GM21737 (cell line): ENCODE measurements at regions not wholly inside any gene's neighbourhood (a gene's known extent, or its start where the extent isn't known, plus 50 kb on each side); places are given as distances from the start of the nearest gene placed in this dataset.

Experiments
- ATAC-seq: cut with Tn5 transposase; IDR thresholded peaks from one replicate; pipeline ENCODE4 v1.9.1; 2021; ENCODE audit warnings: mild to moderate bottlenecking, moderate library complexity; ENCODE audit not compliant: unreplicated experiment

DNA sequence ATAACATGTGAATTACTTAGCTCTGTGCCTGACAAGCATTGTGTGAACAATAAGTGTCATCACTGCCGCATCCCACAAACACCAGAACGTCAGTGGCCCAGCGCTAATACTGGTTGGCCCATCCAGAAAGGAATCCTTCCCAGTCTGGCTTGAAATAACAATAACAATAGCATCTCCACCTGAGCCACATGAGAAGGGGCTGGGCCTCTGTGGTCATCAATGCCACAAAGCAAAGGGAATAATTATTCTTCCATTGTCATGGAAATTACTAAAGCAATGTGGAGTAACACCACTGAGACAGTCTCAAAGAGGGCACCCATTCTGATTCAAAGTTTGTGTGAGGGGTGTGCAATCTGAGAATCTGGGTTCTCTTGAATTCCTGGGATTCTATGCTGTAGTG is 105.7 kb upstream of the INHBA start:
- ATAC-seq = no peak

DNA sequence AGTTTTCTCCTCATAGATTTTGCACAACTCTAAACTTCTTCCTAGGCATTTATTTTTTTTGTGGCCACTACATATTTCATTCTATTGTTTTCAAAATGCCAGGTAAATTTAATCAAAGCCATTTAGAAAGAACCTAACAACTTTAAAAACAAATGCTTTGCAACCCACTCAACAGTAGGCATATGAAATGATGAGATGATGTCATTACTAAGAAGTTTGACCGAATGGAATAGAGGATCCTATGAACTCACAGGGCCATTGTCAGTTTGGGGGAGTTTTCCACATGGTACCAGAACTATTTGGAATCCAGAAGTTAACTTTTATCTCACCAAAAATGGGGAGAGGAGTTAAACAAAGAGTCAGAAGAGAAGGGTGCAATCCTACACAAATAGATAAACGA is 100.7 kb upstream of the INHBA start:
- ATAC-seq = no peak

DNA sequence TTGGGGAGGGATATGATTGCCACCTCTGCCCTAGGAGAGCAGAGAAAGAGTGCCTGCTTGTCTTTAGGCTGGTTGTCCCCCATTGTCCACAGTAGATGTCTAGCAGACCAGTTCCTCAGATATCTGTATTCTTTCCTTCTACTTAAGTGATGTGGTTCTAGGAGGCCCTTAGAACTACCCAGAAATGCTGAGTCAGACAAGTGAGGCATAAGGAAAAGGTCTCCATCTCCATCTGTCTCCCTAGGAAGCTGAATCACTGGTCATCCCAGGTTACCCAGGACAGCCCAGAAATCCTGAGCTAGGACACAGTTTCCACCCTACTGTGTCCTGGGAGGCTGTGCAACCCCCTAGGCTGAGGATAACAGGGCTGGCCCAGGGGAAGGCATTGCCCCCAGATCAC is 93.4 kb upstream of the INHBA start:
- ATAC-seq = no peak

DNA sequence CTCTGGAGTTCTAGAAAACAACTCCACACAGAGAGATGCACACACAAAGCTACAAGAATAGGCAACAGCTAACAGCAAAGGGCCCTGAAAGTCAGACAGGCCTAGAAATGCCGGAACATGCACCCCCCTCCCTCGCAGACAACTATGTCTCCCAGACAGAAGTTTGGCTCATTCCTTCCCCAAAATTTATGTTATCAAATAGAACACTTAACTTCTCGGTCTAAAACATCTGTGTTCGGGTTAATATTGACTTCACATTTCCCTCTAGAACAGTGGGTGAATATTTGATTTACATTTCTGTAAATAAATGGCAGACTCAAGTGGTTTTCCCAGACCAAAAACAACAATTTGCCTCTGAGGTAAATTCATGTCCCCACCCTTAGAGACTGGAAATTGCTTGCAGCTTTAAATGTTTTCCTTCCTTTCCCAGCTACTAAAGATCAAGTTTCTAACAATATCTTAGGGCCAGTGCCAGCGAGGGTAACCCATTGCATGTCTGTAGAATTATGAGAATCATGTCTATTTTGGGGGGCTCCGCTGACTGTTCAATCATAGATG is 92.5 kb upstream of the INHBA start:
- ATAC-seq = no peak

DNA sequence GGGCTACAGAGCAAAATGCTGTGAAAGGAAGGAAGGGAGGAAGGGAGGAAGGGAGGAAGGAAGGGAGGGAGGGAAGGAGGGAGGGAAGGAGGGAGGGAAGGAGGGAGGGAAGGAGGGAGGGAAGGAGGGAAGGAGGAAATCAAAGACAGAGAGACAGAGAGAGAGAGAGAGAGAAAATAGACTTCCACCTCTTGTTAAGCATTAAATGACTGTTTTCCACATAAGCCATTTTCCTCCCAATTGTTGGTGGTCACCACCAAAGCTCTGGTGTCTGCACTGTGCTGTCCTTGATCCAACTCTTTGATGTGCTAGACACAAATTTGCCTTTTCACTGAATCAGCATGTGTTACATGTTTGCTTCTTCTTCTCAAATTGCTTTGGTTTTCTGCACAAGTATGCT is 90.7 kb upstream of the INHBA start:
- no peak for ATAC-seq

DNA sequence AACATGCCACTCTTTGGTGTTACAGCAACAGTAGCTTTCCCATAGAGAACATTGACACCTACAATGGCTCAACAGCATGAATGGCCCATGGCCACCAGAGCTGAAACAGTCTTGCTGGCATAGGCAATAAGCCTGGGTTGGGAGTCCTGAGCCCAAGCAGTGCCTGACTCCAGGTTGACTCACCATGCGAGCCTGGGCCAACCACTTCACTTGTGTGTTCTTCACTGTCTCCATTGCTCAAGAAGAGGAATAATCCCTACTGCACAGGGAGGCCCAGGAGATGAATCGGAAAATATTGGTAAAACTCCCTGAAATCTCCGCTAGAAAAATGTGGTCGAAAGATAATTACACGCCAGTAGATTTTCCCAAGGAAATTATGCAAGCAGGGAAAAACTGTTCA is 89.2 kb upstream of the INHBA start:
- ATAC-seq = no peak

DNA sequence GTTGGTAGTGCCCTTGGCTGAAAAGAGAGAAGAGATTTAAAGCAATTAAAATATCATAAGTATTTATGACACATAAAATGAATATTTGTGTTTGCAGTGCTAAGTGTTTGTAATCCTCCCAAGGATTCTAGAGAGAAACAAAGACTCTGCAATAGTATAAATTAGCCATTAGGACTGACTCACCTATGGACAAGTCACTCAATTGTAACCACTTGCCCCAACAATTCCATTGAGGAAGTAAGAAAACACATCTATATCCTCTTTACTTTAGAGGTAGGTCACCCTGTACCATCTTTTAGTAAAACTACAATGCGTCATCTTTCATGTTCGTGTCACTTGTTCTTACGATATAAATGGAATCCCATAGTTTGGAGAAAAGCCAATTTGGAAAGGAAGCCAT is 85.7 kb upstream of the INHBA start:
- ATAC-seq = no peak

DNA sequence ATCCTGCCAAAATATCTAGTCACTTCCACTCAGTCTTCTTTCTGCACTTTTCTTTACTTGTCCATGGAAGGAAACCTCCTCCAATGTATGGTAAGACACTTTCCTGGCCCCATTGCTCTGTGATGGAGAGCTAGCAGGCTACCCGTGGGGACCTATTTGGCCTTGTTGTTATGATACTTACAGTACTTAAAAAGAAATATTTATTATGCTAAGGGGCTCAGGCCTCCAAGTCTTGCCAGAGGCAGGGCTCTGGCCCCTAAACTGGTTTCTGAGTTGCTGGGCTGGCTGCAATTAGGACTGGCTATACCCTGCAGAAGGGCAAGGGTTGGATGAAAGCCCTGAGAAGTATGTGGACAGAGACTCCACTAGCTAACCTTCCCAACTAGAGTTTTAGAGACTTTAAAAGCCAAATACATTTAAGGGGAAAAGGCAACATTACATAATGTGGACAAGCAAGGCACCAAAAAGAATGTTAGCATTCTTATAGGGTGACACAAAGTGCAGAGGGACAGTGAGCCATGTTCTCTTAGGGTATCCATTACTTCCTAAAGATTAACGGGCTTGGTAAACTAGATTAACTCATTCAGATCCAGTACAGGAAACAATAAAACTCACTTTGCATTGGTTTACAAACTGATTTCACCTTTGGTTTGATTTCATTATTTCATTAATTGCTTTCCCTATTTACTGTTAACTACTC is 84.9 kb upstream of the INHBA start:
- ATAC-seq = no peak

DNA sequence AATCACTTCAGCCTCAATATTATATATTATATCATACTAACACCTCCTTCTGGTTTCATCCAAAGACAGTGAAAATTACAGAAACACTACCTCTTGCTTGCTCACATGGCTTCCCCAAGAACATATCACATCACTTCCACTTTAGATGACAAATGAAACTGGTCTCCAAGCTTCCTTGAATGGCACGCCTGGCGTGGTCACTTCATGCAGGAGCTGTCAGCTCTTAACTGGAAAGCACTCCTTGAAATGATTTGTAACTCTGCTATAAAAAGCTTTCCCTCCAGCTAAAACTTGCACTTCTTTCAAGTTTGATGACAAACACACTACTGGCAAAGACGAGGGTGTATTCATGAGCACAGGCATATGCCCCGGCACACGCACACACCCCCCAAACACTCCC is 84.1 kb upstream of the INHBA start:
- no peak for ATAC-seq

DNA sequence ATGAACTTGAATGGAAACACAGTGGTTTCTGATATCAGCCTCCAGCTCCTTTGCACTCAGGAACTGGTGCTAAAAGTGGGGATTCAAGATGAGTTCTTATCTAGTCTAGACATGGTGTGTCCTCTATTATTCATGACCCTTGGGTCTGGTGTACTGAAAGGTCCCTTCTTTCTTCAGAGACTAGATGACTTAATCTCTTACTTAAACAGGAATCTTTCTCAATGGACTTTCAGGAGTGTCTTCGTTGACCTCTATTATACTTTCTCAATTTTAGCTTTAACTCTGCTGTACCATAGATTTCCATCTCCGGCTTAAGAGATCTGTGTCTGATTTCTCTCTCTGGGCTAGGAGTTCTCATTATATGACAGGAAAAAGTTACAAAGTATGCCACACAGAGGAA is 83.5 kb upstream of the INHBA start:
- no peak for ATAC-seq

DNA sequence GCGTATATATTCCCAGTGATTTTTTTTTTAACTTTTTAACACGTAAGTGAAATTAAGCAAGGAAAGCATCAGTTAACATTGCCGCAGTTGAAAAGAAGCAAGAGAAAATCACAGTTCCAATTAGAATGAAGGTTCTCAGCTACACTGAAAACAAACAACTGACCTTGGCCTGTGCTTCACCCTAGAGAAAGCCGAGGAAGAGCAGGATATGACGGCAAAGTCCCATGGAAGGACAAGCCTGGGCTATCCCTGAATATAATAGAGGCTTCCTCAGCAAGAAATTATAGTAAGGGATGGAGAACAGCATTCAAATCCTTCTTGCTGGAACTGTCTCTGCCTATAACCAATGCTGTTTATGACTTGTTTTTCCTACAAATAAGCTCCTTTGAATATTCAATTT is 83.0 kb upstream of the INHBA start:
- no peak for ATAC-seq

DNA sequence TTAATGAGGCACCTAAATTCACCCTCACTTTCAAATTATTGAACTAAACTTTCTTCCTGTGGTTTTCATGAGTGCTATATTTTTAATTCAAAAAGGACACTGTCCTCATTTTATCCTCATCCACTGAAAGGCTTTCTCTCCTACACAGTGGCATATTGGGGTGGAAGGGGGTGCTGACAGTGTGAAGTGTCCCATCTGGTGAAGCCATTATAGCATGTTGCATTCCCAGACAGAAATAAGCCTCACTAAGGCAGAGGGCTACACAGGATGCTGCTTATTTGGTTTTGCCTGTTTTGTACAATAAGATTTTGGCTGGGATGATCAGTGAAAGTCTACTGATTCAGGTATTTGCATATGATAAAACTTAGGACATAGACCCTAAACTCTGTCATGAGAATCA is 82.4 kb upstream of the INHBA start:
- ATAC-seq = no peak

DNA sequence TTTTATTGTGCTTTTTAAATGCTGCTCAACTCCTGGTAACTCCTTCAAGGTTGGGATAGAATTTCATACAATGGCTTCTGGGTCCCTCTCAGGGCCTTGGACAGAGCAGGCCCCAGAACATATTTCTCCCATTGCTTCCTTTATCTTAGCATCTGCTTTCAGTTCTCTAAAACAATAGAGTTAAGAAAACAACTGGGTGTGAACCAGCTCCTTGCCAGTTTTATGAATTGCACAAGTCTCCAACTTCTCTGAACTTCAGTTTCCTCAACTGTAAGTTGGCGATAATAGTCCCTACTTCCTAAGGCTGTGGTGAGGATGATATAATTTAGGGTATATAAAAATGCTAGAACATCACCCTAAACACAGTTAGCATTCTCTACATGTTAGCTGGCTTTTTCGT is 77.0 kb upstream of the INHBA start:
- no peak for ATAC-seq

DNA sequence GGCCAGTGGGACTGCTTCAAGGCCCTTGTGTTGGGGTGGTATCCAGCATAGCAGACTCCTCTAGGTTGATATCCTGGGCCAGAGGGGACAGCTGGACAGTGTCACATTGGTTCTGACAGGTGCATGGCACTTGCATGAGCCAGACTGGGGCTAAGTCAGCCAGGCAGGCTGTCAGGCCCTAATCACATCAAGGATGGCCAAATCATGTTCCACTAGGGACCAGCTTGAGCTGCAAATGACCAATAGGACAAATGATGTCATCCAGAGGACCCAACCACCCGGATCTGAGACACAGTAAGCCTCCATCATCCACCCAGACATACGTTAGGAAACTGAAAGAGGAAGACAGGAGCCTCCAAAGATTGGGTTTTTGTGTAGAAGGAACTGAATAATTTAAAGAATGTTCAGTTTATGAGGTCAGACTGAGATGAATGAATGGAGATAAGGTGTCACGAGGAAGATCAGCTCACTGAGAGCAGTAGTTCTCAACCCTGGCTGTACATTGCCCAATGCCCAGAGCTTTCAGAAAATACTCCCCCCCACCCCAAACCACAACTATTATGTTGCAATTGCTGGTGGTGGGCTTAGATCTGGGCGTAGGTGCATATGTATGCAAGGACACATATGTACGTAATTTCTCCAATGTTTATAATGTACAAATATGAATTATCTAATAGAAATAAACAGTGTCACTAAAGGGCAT is 75.2 kb upstream of the INHBA start:
- no peak for ATAC-seq

DNA sequence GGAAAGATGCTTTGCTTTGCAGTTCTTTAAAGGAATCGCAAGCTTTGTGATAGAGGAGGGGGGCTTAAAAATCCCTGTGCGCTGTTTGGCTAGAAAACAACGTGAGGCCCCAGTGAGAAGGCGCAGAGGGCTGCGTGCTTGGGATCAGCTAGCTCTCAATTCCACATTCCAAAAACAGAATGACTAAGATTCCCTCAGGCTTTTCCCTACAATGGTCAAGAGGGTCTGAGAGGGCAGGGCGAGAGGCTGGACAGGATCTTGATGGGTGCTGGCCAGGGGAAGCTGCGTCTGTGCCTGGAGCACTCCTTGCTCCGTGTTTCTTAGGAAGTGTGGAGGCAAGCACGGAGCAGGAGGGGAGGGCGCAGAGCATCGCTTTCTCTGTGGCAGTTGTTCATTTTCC is 72.1 kb upstream of the INHBA start:
- no peak for ATAC-seq

DNA sequence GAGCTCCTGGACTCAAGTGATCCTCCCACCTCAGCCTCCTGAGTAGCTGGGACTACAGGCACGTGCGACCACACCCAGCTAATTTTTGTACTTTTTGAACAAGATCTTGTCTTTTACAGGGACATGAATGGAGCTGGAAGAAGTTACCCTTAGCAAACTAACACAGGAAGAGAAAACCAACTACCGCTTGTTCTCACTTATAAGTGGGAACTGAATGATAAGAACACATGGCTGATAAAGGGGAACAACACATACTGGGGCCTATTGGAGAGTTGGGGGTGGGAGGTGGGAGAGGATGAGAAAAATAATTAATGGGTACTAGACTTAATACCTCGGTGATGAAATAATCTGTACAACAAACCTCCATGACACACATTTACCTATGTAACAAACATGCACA is 70.9 kb upstream of the INHBA start:
- no peak for ATAC-seq

DNA sequence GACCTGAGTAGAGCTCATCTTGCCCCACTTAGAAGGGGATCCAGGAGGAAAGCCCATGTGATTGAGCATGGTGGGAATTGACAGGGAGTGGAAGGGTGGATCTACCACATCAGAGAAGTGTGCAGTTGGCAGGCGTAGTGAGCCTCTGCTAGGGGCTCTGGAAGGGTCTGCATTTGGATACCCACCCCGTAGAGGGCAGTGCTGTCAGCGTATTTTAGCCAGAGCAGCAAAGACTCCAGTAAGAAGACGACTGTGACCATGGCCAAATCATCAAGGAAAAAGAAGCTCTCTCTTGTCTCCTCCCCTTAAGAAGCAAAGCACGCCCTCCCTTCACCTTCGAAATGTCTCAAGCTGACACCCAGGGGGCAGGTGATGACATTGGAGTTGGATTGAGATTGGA is 68.8 kb upstream of the INHBA start:
- no peak for ATAC-seq

DNA sequence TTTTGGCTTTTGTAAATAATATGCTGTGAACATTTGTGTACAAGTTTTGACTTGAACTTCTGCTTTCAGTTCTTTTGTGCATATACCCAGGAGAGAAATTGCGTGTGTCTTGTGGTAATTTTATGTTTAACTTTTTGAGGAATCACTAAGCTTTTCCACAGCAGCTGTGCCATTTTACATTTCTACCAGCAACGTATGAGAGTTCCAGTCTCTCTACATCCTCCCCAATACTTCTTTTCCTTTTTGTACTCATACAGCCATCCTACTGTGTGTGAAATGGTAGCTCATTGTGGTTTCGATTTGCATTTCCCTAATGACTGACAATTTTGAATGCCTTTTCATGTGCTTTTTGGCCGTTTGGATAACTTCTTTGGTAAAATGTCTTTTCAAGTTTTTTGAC is 66.3 kb upstream of the INHBA start:
- ATAC-seq = no peak

DNA sequence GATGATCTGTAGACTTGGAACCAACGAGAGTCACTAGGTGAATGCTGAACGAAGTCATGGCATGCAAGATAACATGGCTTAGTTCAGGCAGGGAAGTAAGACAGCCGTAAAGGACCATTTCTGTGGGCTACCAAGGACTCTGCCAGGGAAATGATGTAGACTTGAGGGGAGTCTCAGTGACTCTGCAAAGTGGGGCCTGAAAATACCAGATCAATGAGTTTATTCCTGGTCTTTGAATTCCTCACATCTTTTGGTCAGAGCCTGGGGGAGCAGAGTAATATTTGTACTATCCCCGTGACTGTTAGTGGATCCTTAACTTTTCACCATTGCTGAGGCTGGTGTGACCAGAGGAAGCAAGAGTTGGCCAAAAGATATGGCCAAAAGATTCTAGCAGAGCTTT is 60.7 kb upstream of the INHBA start:
- no peak for ATAC-seq

DNA sequence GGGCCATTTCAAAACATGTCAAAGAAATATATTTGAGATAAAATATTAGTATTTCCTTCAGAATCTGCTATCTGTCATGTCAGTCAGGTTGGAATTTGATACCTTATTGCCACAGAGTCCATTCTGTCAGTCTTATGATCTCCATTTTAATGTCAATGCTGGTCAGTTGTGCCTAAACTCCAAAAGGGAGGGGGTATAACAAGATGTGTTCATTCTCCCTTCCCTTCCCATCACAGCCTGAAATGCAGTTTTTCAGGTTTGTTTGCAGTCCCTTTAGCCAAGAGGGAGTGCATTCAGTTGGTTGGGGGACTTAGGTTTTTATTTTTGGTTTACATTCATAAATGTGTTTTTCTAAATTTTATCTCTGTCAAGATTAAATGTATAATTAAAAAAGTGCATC is 59.8 kb upstream of the INHBA start:
- ATAC-seq = no peak

DNA sequence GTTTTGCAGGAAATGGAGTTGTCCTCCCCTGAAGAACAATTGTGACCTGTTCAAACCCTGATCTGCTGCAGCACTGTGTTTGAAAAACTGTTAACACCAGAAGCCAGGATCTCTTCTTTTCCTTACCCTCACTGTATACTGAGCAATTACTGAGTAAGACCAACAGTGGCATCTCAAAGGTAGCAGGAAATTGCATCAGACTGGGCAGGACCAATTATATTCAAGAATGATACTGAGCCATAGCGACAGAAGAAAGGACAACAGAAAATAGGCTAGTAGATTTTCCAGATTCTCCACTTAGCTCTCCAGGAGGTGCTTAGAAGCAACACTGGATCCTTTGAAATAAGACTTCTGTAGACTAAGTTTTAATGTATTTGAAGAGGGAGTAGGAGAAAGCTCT is 57.4 kb upstream of the INHBA start:
- no peak for ATAC-seq

DNA sequence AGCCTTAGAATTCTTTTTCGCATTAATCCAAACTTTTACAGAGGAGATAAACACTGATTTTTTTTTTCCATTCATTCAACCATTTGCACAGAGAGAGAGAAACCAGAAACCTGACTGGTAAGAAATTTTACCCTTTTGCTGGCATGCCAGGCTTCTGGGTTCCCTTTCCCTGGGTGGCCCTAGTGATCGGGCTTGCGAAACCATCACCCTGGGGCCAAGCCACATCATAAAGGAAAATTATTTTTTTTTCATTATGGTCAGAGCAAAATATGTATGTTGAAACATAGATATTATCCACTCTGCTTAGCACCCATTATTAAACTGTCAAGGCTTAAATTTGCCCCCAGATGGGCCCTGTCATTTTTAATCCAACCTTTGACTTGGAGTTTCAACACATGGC is 55.4 kb upstream of the INHBA start:
- ATAC-seq = no peak
